GM19351 (cell line): ENCODE measurements at regions not wholly inside any gene's neighbourhood (a gene's known extent, or its start where the extent isn't known, plus 50 kb on each side); places are given as distances from the start of the nearest gene placed in this dataset.
"Not testable (repeated sequence)": the region's sequence is repeated elsewhere in the genome, so short reads cannot be mapped to it uniquely, and the experiment has no call there.

ENCODE experiments used
- ATAC-seq: cut with Tn5 transposase; IDR thresholded peaks from one replicate; pipeline ENCODE4 v1.9.1; 2021; ENCODE audit warnings: mild to moderate bottlenecking, moderate library complexity; ENCODE audit not compliant: unreplicated experiment

GRCh38 chr5:26419987-26420386, 618.4 kb downstream of the CDH9 start:
- no peak for ATAC-seq

DNA sequence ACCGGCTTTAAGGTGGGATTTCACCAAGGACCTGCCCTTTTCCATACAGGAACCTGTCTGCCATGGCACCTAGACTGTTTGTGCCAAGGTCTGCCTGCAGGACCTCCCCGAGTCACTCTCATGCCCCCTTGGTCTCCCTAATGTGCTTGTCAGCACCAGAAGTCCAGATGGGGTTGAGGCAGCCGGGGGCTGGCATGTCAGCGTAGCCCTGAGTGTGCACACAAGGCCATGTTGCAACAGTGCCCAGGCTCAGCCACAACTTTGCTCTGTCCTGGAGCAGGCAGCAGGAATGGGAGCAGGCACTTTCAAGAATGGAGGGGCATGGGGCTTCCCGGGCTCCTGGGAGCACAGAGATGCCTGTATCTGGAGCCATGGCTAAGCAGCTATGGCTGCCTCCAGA, 621.5 kb downstream of the CDH9 start:
- ATAC-seq, result no peak

DNA sequence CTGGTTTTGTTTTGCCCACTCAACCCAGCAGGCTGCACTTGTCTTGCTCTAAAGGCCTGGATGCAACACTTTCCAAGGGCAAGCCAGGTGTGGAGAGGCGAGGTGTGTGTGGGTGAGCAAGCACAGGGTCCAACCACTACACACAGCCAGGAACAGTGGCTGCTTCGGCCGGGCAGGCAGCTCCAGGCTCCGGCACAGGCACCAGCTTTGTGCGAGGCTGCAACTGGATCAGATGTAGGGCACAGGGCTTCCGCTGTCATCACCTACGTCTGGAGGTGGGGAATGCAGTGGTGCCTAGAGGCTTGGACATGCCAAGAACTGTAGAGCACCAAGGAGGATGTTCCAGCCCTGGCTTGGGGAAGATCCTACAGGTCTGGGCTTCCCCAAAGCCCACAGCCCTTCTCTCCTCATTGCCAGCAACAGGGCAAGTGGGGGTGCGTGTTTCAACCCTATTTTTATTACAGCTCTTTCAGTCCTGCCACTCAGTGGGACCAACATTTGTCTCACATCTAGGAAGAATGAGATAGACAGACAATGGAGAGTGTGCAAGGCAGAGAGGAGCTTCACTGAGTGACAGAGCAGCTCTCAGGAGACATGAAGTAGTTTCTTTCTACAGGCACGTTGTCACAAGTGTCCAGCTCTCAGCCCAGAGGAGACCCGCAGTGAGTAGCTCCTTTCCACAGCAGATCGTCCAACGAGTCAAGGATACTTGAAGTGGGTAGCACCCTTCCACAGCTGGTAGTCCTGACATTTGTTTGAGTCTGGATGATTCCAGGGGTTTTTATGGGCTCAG, 622.2 kb downstream of the CDH9 start:
- no peak for ATAC-seq

- no peak for ATAC-seq
Observed at GRCh38 chr5:26390608-26391007, 647.8 kb downstream of the CDH9 start.

DNA sequence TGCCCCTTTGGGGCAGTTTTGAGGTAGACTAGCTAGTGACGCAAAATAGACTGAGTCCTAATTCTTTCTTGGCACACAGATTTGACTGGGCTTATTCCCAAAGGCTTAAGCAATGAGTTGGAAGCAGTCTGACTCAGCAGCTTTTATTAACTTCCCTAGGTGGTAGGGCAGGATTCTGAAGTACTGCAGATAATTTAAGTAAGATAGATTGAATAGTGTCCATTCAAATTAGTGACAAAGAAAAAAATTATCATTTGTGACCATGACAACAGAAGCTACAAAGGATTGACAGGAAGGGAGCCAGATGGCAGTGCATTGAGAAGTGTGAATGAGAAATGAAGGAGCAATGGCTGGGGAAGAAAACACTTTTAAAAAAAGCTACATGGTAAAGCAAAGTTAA, 649.4 kb downstream of the CDH9 start:
- no peak for ATAC-seq

- ATAC-seq, result no peak
Observed at GRCh38 chr5:26386532-26386931, 651.9 kb downstream of the CDH9 start.

DNA sequence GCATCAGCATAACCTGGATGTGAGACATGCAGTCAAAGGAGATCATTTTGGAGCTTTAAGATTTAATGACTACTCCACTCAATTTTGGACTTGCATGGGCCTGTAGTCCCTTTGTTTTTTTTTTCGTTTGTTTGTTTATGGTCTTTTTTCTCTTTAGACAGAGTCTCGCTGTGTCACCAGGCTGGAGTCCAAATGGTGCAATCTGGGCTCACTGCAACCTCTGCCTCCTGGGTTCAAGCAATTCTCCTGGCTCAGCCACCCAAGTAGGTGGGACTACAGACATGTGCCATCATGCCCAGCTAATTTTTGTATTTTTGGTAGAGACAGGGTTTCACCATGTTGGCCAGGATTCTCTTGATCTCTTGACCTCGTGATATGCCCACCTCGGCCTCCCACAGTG, 673.8 kb downstream of the CDH9 start:
- ATAC-seq, result not testable (repeated sequence)

DNA sequence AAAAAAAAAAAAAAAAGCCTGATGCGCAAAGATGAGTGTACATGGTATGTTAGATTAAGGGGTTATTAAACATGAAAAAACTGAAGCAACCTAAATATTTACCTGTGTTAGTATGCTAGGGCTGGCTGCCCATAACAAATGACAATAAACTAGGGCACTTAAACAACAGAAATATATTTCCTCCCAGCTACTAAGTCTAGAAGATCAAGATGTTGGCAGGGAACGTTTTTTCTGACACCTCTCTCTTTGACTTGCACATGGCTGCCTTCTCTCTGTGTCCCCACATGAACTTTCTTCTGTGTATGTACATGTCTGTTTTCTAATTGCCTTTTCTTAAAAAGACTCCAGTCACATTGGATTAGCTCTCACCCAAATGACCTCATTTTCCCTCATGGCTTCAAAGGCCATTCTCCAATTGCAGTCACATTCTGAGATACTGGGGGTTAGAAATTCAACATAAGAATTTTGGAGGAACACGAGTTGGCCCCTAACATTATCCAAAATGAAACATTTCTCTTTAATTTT, 694.5 kb downstream of the CDH9 start:
- no peak for ATAC-seq

DNA sequence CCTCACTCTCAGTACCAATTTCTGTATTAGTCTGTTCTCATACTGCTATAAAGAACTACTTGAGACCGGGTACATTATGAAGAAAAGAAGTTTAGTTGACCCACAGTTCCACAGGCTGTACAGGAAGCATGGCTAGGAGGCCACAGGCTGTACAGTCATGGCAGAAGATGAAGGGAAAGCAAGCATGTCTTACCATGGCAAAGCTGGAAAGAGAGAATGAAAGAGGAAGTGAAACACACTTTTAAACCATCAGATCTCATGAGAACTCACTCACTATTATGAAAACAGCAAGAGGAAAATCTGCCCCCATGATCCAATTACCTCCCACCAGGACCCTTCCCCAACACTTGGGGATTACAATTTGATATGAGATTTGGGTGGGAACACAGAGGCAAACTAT, 698.8 kb downstream of the CDH9 start:
- no peak for ATAC-seq

- ATAC-seq, result no peak
Observed at GRCh38 chr5:26329562-26330189, 708.7 kb downstream of the CDH9 start.

DNA sequence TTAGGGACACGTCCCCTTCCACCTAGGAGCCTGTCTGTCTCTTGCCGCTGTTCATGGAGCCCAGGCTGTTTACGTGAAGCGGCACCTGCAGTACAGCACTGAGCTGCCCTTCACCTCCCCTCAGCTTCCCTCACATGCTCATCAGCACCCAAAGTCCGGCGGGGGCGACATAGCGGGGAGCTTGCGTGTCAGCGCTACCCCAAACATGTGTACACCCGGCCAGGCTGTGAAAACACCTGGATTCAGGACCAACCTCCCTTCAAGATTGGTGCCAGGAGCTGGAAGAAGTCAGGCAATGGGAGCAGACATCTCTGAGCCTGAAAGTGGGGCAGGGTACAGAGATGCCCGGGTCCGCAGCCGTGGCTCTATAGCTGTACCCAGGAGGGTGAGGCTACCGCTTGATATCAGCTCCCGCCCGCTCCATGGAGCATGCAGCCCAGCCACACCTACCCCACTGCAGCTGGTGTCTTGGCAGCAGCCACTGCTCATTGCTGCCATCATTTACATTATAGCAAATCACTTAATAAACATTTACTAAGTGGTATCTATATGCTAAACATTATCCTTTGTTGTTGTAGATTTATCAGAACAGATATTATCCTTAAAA, 712.1 kb downstream of the CDH9 start:
- ATAC-seq, result no peak

GRCh38 chr5:26325432-26325831, 713.0 kb downstream of the CDH9 start:
- ATAC-seq, result not testable (repeated sequence)

GRCh38 chr5:26324273-26324895, 714.0 kb downstream of the CDH9 start:
- ATAC-seq, result not testable (repeated sequence)

- ATAC-seq, result no peak
Observed at GRCh38 chr5:26323794-26324193, 714.6 kb downstream of the CDH9 start.

GRCh38 chr5:26321278-26321677, 717.1 kb downstream of the CDH9 start:
- no peak for ATAC-seq

GRCh38 chr5:26310415-26310814, 728.0 kb downstream of the CDH9 start:
- no peak for ATAC-seq

DNA sequence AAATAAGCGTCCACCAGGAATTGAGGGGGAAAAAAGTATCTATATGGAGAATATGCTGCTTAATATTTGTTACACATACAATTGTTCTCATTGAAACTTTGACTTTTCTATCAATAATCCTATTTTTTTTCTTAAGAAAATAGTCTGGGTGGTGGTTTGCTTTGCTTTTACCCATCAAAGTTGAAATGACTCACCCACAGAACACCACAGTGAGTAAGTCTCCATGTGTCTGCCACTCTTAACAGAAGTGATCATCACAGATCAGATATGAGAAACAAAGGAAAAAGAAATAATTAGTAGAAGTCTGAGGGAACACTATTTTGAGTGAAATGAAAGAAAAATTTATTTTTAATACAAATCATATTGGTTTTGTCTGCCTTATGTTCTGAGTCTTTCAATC, 742.8 kb downstream of the CDH9 start:
- no peak for ATAC-seq

DNA sequence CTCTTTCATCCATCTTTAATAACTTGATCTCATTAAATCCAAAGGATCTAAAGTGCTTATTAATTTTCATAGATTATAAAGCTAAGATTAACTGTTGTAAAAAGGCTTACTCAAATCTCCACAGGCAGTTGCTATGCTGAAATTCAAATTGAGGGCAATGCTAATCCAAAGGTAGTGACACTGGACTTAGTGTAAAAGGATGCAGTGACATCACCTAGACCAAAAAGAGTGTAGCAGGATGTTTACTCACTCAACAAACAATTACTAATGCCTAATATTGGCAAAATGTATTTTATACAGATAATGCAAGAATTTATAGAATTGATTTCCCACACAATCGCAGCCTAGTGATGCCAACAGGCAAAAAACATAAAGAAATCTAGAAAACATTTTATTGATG, 756.2 kb downstream of the CDH9 start:
- ATAC-seq, result no peak

DNA sequence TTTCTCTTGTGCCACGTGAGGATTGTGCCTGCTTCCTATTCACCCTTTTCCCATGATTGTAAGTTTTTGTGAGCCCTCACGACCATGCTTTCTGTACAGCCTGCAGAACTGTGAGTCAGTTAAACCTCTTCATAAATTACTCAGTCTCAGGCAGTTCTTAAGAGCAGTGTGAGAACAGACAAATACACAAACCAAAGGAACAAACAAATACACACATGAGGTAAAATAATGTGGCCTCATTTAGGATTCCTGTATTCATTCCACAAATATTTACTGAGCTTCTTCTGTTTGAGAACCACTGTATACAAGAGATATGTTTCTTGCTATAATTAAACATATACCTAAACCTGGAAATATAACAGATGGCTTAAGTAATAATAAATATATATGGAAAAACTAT, 760.3 kb downstream of the CDH9 start:
- no peak for ATAC-seq

DNA sequence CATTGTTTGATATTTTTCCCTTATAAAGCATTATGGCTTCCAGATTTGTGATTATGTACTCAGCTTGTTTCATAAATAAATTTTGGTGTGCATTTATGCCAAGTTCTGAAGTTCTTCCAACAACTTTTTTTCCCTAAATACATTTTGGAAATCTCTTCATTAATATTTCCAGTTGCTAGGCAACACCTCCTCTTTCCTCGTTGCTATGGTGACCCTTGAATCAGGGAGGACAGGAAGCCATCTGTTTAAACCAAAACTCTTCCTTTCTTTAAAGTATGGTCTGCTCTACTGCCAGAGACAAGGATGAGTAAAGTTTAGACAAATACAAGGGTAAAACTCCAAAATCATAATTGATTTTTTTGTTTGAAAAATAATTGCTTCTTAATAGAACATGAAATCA, 779.3 kb downstream of the CDH9 start:
- ATAC-seq, result no peak

DNA sequence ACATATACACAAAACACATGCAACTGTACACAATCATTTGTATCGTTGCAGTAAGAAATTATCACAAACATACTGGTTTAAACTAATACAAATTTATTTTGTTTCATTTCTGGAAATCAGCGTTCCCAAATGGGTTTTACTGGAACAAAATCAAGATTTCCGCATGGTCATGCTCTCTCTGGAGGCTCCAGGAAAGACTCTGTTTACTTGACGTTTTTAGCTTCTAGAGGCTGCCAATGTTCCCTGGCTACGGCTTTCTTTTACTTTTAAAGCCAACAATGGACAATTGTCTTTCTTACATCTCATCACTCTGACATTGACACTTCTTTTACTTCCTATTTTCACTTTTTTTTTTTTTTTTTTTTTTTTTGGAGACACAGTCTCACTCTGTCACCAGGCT, 793.1 kb downstream of the CDH9 start:
- no peak for ATAC-seq

DNA sequence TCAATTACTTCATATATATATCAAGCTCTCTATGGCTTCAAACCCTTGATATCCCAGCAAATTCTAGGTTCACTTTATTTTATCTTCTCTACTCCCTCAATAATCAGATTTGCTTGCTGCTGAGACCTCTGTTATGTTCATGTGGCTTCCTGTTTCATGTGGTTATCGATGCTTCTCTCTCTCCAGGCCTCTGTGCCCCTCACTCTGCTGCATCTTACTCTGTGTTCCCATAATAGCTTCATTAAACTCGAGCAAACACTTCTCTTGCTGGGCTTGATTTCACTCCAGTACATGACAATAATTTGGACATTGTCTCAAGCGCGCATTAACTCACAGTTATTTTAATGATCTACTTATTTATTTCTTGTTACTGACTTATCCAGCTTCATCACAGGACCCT, 798.8 kb downstream of the CDH9 start:
- no peak for ATAC-seq
